Heart left ventricle (tissue), 13 donors: ENCODE measurements at regions not wholly inside any gene's neighbourhood (a gene's known extent, or its start where the extent isn't known, plus 50 kb on each side); places are given as distances from the start of the nearest gene placed in this dataset.

Experiments used
- POLR2A ChIP-seq, 2 donors: fragments of 450-650 bp; IDR thresholded peaks; one replicate each; pipeline ENCODE4 v1.6.1; 2017; ENCODE audit warnings: antibody characterized with exemption in 2 of 2, mild to moderate bottlenecking in 2 of 2, moderate library complexity in 2 of 2
- TF ChIP-seq, protein P1 (sequence below), 12 donors: fragments of 200-600 bp; sonication (generic) in 4 of 12; IDR thresholded peaks; one replicate each; pipeline versions ENCODE4 v1.5.0 to v1.8.0; 2018 to 2022; ENCODE audit warnings: antibody characterized with exemption in 12 of 12, mild to moderate bottlenecking in 5 of 12
- donor health status: ischemic (EF 13 %, LVEDD 7.1; RV severe dilation, severe dysfunction).
- donor health status: DM: no; HTN: yes; CAD: no.
- donor health status: DM: no; HTN: no; CAD: no.
- donor health status: ischemic (EF 25% LVEDD 6.9; RV normal size, moderate dysfunction).
- donor health status: ischemic (EF 25% LVEDD 5.7; RV mildly dilated, moderate dysfunction).
- donor health status: ischemic (EF 35%, LVEDD 5.7; RV mildly dilated, moderate dysfunction).
- donor health status: nonischemic (EF 11% LVEDD 7.7; RV severe dilation, severe dysfunction).
- donor health status: DM: yes; HTN: yes; CAD: no.
- donor health status: PGD.
- donor health status: ischemic (EF 29% LVEDD 5.4; RV normal size, mild dysfunction).
- donor health status: nonischemic (EF 23%, LVEDD 6.1; RV moderate dilation, normal function).

DNA sequence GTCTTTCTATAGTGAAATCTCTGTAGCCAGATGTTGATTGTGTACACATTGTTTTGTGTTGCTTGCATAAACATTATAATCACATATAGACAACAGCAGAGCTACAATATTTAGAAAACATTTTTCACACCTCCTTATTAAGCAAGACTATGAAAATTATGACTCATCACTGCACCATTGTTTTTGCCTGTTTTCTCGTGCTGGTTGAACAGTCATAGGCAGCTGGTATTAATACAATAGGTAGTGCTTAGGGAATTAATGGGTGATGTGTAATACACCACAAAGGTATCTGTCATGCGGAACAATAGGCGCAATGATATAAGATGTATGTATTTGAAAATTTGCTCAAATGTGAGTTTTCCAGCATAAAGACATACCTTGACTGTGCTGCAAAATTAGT is 449.3 kb downstream of the FOXG1 start:
- TF ChIP-seq, protein P1, sequence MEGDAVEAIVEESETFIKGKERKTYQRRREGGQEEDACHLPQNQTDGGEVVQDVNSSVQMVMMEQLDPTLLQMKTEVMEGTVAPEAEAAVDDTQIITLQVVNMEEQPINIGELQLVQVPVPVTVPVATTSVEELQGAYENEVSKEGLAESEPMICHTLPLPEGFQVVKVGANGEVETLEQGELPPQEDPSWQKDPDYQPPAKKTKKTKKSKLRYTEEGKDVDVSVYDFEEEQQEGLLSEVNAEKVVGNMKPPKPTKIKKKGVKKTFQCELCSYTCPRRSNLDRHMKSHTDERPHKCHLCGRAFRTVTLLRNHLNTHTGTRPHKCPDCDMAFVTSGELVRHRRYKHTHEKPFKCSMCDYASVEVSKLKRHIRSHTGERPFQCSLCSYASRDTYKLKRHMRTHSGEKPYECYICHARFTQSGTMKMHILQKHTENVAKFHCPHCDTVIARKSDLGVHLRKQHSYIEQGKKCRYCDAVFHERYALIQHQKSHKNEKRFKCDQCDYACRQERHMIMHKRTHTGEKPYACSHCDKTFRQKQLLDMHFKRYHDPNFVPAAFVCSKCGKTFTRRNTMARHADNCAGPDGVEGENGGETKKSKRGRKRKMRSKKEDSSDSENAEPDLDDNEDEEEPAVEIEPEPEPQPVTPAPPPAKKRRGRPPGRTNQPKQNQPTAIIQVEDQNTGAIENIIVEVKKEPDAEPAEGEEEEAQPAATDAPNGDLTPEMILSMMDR (IDR thresholded peaks at IDR 0.05) = no peak
- no peak for TF ChIP-seq POLR2A (IDR thresholded peaks at IDR 0.05)
